IMR-90 (cell line): ENCODE measurements at regions not wholly inside any gene's neighbourhood (a gene's known extent, or its start where the extent isn't known, plus 50 kb on each side); places are given as distances from the start of the nearest gene placed in this dataset.

Source experiments
- ATAC-seq: fragments of 200-7000 bp; cut with Tn5 transposase; 2 replicates; pipeline ENCODE4 v1.9.1; 2020; ENCODE audit warnings: low read depth, mild to moderate bottlenecking, moderate library complexity
- BruUV-seq: library from RNA; stranded (reverse); fragments of 400-500 nt; replicated peaks from 2 replicates; lab custom pipeline; 2021; lab: Mats Ljungman, UMichigan
- CTCF ChIA-PET: fragments of 300-600 bp; formaldehyde crosslinking; extraction: SDS; loops from one replicate; lab custom pipeline; 2021; ENCODE audit warnings: antibody characterized with exemption; lab: Yijun Ruan, JAX
- POLR2A ChIA-PET: fragments of 300-600 bp; sonication (Branson Sonifier 250); formaldehyde crosslinking; loops from one replicate; lab custom pipeline; 2022; ENCODE audit warnings: antibody characterized with exemption; ENCODE audit not compliant: unreplicated experiment; lab: Charles Lee
- DNase-seq: peaks from one replicate; pipeline ENCODE4 v3.0.0; 2013
- H2AFZ ChIP-seq: replicated peaks from 2 replicates; pipeline ENCODE3; 2013; ENCODE audit warnings: low read length, mild to moderate bottlenecking; ENCODE audit not compliant: poor library complexity
- H2AK5ac ChIP-seq: 2 replicates; pipeline ENCODE4 v1.6.1; 2013; ENCODE audit warnings: low read depth, low read length, inconsistent platforms
- H2AK9ac ChIP-seq: replicated peaks from 2 replicates; pipeline ENCODE3; 2013; ENCODE audit warnings: mild to moderate bottlenecking, low read depth, low read length, moderate library complexity; ENCODE audit not compliant: poor library complexity
- H2BK120ac ChIP-seq: 2 replicates; pipeline ENCODE4 v1.6.1; 2013; ENCODE audit warnings: low read depth, low read length, inconsistent platforms
- H2BK15ac ChIP-seq: 3 replicates; pipeline ENCODE4 v1.6.1; 2013; ENCODE audit warnings: low read depth, low read length, inconsistent platforms
- H2BK20ac ChIP-seq: 2 replicates; pipeline ENCODE4 v1.6.1; 2013; ENCODE audit warnings: low read depth, mild to moderate bottlenecking, inconsistent platforms, low read length, moderate library complexity
- H2BK5ac ChIP-seq: 2 replicates; pipeline ENCODE4 v1.6.1; 2013; ENCODE audit warnings: mild to moderate bottlenecking, low read depth, low read length, inconsistent platforms; ENCODE audit not compliant: poor library complexity, severe bottlenecking
- H3K14ac ChIP-seq: replicated peaks from 2 replicates; pipeline ENCODE4 v1.6.1; 2013; ENCODE audit warnings: low read depth, low read length, inconsistent platforms
- H3K18ac ChIP-seq: 2 replicates; pipeline ENCODE4 v1.6.1; 2013; ENCODE audit warnings: low read depth, low read length, control low read depth
- H3K23ac ChIP-seq: 2 replicates; pipeline ENCODE4 v1.6.1; 2013; ENCODE audit warnings: low read depth, low read length, inconsistent platforms
- H3K27ac ChIP-seq: 2 replicates; pipeline ENCODE4 v1.5.1; 2013; ENCODE audit warnings: mild to moderate bottlenecking, control low read depth, low read length; ENCODE audit not compliant: insufficient read depth
- H3K27me3 ChIP-seq: 2 replicates; pipeline ENCODE4 v1.6.1; 2013; ENCODE audit warnings: low read length; ENCODE audit not compliant: control insufficient read depth, insufficient read depth
- H3K36me3 ChIP-seq: 2 replicates; pipeline ENCODE4 v1.6.1; 2013; ENCODE audit warnings: low read length, mixed read lengths; ENCODE audit not compliant: control insufficient read depth, insufficient read depth
- H3K4ac ChIP-seq: 2 replicates; pipeline ENCODE4 v1.6.1; 2013; ENCODE audit warnings: low read depth, low read length, inconsistent platforms
- H3K4me1 ChIP-seq: 2 replicates; pipeline ENCODE4 v1.6.1; 2013; ENCODE audit warnings: low read length, mixed read lengths; ENCODE audit not compliant: control insufficient read depth, insufficient read depth
- H3K4me2 ChIP-seq: 2 replicates; pipeline ENCODE4 v1.6.1; 2013; ENCODE audit warnings: low read depth, mild to moderate bottlenecking, control low read depth, low read length, moderate library complexity
- H3K4me3 ChIP-seq: 2 replicates; pipeline ENCODE4 v1.5.1; 2013; ENCODE audit warnings: low read depth, mild to moderate bottlenecking, control low read depth, low read length, moderate library complexity; ENCODE audit not compliant: insufficient read depth
- H3K56ac ChIP-seq: 2 replicates; pipeline ENCODE4 v1.6.1; 2013; ENCODE audit warnings: low read length, inconsistent platforms; ENCODE audit not compliant: insufficient read depth; ENCODE audit errors: extremely low read depth
- H3K79me1 ChIP-seq, 2 experiments: 2 replicates each; pipeline ENCODE4 v1.6.1; 2013; ENCODE audit warnings: low read length in 2 of 2, inconsistent platforms in 1 of 2, low read depth in 1 of 2
- H3K9ac ChIP-seq: 2 replicates; pipeline ENCODE4 v1.6.1; 2013; ENCODE audit warnings: low read depth, low read length, control low read depth
- H3K9me1 ChIP-seq: 2 replicates; pipeline ENCODE4 v1.6.1; 2013; ENCODE audit warnings: low read length, inconsistent platforms; ENCODE audit not compliant: insufficient read depth
- H3K9me3 ChIP-seq: 2 replicates; pipeline ENCODE4 v1.6.1; 2013; ENCODE audit warnings: low read length; ENCODE audit not compliant: control insufficient read depth, insufficient read depth
- H4K20me1 ChIP-seq: 2 replicates; pipeline ENCODE4 v1.6.1; 2013; ENCODE audit warnings: low read length, inconsistent platforms; ENCODE audit not compliant: insufficient read depth
- H4K5ac ChIP-seq: 2 replicates; pipeline ENCODE4 v1.6.1; 2013; ENCODE audit warnings: mild to moderate bottlenecking, low read depth, low read length, control low read depth
- H4K8ac ChIP-seq, 2 experiments: 2 replicates each; pipeline ENCODE4 v1.6.1; 2013; ENCODE audit warnings: low read depth in 2 of 2, low read length in 2 of 2, control low read depth in 1 of 2, inconsistent platforms in 1 of 2
- H4K91ac ChIP-seq: 2 replicates; pipeline ENCODE4 v1.6.1; 2013; ENCODE audit warnings: low read depth, low read length, inconsistent platforms; ENCODE audit not compliant: insufficient read depth
- BHLHE40 ChIP-seq: fragments of 150-350 bp; IDR thresholded peaks from 2 replicates; pipeline ENCODE4 v1.6.1; 2016; ENCODE audit warnings: mild to moderate bottlenecking, low read depth, low read length
- CEBPB ChIP-seq: IDR thresholded peaks from 2 replicates; pipeline ENCODE4 v1.6.1; 2012; ENCODE audit warnings: low read depth, low read length, improper control_type of control experiment
- CHD1 ChIP-seq: IDR thresholded peaks from 2 replicates; pipeline ENCODE4 v1.6.1; 2012; ENCODE audit warnings: low read depth, low read length, improper control_type of control experiment
- CTCF ChIP-seq: conservative IDR thresholded peaks from 2 replicates; pipeline ENCODE4 v1.5.1; 2012; ENCODE audit warnings: mild to moderate bottlenecking, low read depth, low read length, improper control_type of control experiment
- ELK1 ChIP-seq: fragments of 150-350 bp; IDR thresholded peaks from 2 replicates; pipeline ENCODE4 v1.6.1; 2016; ENCODE audit warnings: low read depth, mild to moderate bottlenecking, low read length, moderate library complexity, borderline replicate concordance
- FOS ChIP-seq: fragments of 150-350 bp; IDR thresholded peaks from 2 replicates; pipeline ENCODE4 v1.6.1; 2016; ENCODE audit warnings: low read depth, low read length
- MAFK ChIP-seq: IDR thresholded peaks from 2 replicates; pipeline ENCODE4 v1.6.1; 2012; ENCODE audit warnings: low read depth, low read length, improper control_type of control experiment
- MAZ ChIP-seq: IDR thresholded peaks from 2 replicates; pipeline ENCODE4 v1.6.1; 2012; ENCODE audit warnings: low read depth, mild to moderate bottlenecking, low read length, improper control_type of control experiment, moderate library complexity, borderline replicate concordance
- MXI1 ChIP-seq: IDR thresholded peaks from 2 replicates; pipeline ENCODE4 v1.6.1; 2012; ENCODE audit warnings: low read depth, mild to moderate bottlenecking, low read length, moderate library complexity, borderline replicate concordance
- NFE2L2 ChIP-seq: fragments of 150-350 bp; IDR thresholded peaks from 2 replicates; pipeline ENCODE4 v1.6.1; 2016; ENCODE audit warnings: low read depth, mild to moderate bottlenecking, low read length
- POLR2A ChIP-seq: IDR thresholded peaks from 2 replicates; pipeline ENCODE4 v1.6.1; 2012; ENCODE audit warnings: mild to moderate bottlenecking, low read depth, low read length
- RAD21 ChIP-seq: IDR thresholded peaks from 2 replicates; pipeline ENCODE4 v1.6.1; 2012; ENCODE audit warnings: low read length, improper control_type of control experiment
- RCOR1 ChIP-seq: IDR thresholded peaks from 2 replicates; pipeline ENCODE4 v1.6.1; 2012; ENCODE audit warnings: mild to moderate bottlenecking, low read length, improper control_type of control experiment; ENCODE audit not compliant: insufficient replicate concordance
- RFX5 ChIP-seq: IDR thresholded peaks from 2 replicates; pipeline ENCODE4 v1.8.0; 2012; ENCODE audit warnings: low read depth, mild to moderate bottlenecking, low read length, moderate library complexity
- SMC3 ChIP-seq: fragments of 150-350 bp; IDR thresholded peaks from 2 replicates; pipeline ENCODE4 v1.6.1; 2016; ENCODE audit warnings: low read depth, mild to moderate bottlenecking, antibody characterized with exemption, low read length, moderate library complexity
- USF2 ChIP-seq: fragments of 150-350 bp; IDR thresholded peaks from 2 replicates; pipeline ENCODE4 v1.6.1; 2017; ENCODE audit warnings: mild to moderate bottlenecking, antibody characterized with exemption, low read length, low read depth
- WGBS, 2 experiments: methylation state at CpG; one replicate each; pipeline versions ENCODE4 v1.1.5 to v1.1.7; 2013; ENCODE audit warnings: missing lambda C conversion rate in 2 of 2; ENCODE audit not compliant: insufficient read length in 1 of 2; ENCODE audit errors: extremely low coverage in 2 of 2; 5-methylcytosine and 5-hydroxymethylcytosine counted together
- dilution Hi-C: fragments of 300-500 bp; cut with HindIII; formaldehyde crosslinking; loops from one replicate; pipeline ENCODE4 v1.14.3; 2018; ENCODE audit warnings: low sequenced_read_pairs; ENCODE audit not compliant: unreplicated experiment
- in situ Hi-C: fragments of 300-500 bp; cut with MboI; formaldehyde crosslinking; loops from 3 replicates; pipeline ENCODE4 v1.14.3; 2019; ENCODE audit warnings: low sequenced_read_pairs, inconsistent platforms, mixed read lengths
- intact Hi-C: fragments of 100-400 bp; cut with micrococcal nuclease; formaldehyde crosslinking; loops from 2 replicates; pipeline ENCODE4 v1.10.0; 2022

GRCh38 chr13:38624822-38625221 is 62.1 kb upstream of the FREM2 start:
- intact Hi-C loops = no loop called here
- Histone ChIP-seq H3K18ac (no peak overlapping the region), H3K23ac (no peak overlapping the region), H3K4me2 (no peak overlapping the region), H4K91ac (no peak overlapping the region), H3K9me3 (no peaks in the 10 kb centered on the region), H4K5ac (no peak overlapping the region), H3K36me3 (no peaks in the 10 kb centered on the region), H3K14ac (no peak overlapping the region), H3K27me3 (no peaks in the 10 kb centered on the region), H2AK9ac (no peak overlapping the region), H4K8ac (no peak overlapping the region), H3K4me1 (no peaks in the 10 kb centered on the region), H3K27ac (no peak overlapping the region), H2BK5ac (no peak overlapping the region), H4K20me1 (no peaks in the 10 kb centered on the region), H3K4ac (no peak overlapping the region), H2AK5ac (no peak overlapping the region), H3K56ac (no peak overlapping the region), H3K9ac (no peak overlapping the region), H3K79me1 (no peaks in the 10 kb centered on the region), H2AFZ (no peak overlapping the region), H3K4me3 (no peak overlapping the region), H2BK120ac (no peak overlapping the region), H2BK20ac (no peak overlapping the region), H2BK15ac (no peak overlapping the region), H3K9me1 (no peaks in the 10 kb centered on the region)
- dilution Hi-C loops = no loop called here
- no peak for ATAC-seq
- no peak for DNase-seq
- no peak for TF ChIP-seq FOS
- no peak for TF ChIP-seq POLR2A
- TF ChIP-seq MAFK = no peak
- no peak for TF ChIP-seq USF2
- TF ChIP-seq SMC3 = no peak
- no peak for TF ChIP-seq CTCF
- no peak for TF ChIP-seq RCOR1
- no peak for TF ChIP-seq CHD1
- no peak for TF ChIP-seq BHLHE40
- no peak for TF ChIP-seq NFE2L2
- TF ChIP-seq ELK1 = no peak
- TF ChIP-seq CEBPB = no peak
- no peak for TF ChIP-seq MAZ
- no peak for TF ChIP-seq MXI1
- no peak for TF ChIP-seq RFX5
- no peak for TF ChIP-seq RAD21
- BruUV-seq = no TSS peak
- POLR2A ChIA-PET = no interaction called here
- in situ Hi-C loops = no loop called here
- WGBS, 2 experiments = 59% methylated on average over 4 of the region's 10 CpGs; no CpG with 5 or more reads in 1 of the 2 experiments
- CTCF ChIA-PET = no interaction called here
